ENCODE measurements at regions not wholly inside any gene's neighbourhood (a gene's known extent, or its start where the extent isn't known, plus 50 kb on each side); places are given as distances from the start of the nearest gene placed in this dataset.

GRCh38 chr15:98387866-98388265 lies 260.5 kb upstream of the IGF1R start:
- Histone ChIP-seq H3K9me2 (ENCODE audit: low read depth, low read length) (no peaks in the 10 kb centered on the region), H3K9me3 (ENCODE audit: low read length) (no peaks in the 10 kb centered on the region), H3K4me3 (ENCODE audit: low read depth, low read length, poor library complexity, severe bottlenecking) (no peak overlapping the region), H3K79me2 (ENCODE audit: insufficient read depth, low read length) (no peaks in the 10 kb centered on the region), H3K9ac (ENCODE audit: low read length) (no peak overlapping the region), H3F3A (ENCODE audit: insufficient read depth, low read length) (no peaks in the 10 kb centered on the region), H3K4me1 (ENCODE audit: insufficient read depth, low read length, severe bottlenecking) (no peaks in the 10 kb centered on the region), H2AFZ (ENCODE audit: low read length) (no peak overlapping the region), H3K4me2 (ENCODE audit: low read length) (no peak overlapping the region), H3K36me3 (ENCODE audit: insufficient read depth, low read length) (no peaks in the 10 kb centered on the region), H4K20me1 (ENCODE audit: insufficient read depth, low read length) (no peaks in the 10 kb centered on the region), H3K27me3 (ENCODE audit: insufficient read depth, low read length) (peaks cover 6% of the 10 kb centered on the region; the same call in 1 of the 2 replicates), H3K27ac (ENCODE audit: low read depth, low read length, poor library complexity, severe bottlenecking) (no peak overlapping the region)
- no peak for TF ChIP-seq EZH2 (IDR thresholded peaks at IDR 0.05; ENCODE audit: borderline replicate concordance, low read length)

GRCh38 chr15:98390946-98391530 lies 257.3 kb upstream of the IGF1R start:
- no peak overlapping the region for H3K4me2 ChIP-seq (ENCODE audit: low read length)
- H3K4me3 ChIP-seq (ENCODE audit: low read depth, low read length, poor library complexity, severe bottlenecking) = no peak overlapping the region
- no peak overlapping the region for H3K9ac ChIP-seq (ENCODE audit: low read length)
- H3F3A ChIP-seq (ENCODE audit: insufficient read depth, low read length) = no peaks in the 10 kb centered on the region
- TF ChIP-seq EZH2 (IDR thresholded peaks at IDR 0.05; ENCODE audit: borderline replicate concordance, low read length) = no peak
- no peak for TF ChIP-seq CTCF (IDR thresholded peaks at IDR 0.05; ENCODE audit: low read length)
- peaks cover 6% of the 10 kb centered on the region; the same call in 1 of the 2 replicates for H3K27me3 ChIP-seq (ENCODE audit: insufficient read depth, low read length)
- no peaks in the 10 kb centered on the region for H3K9me2 ChIP-seq (ENCODE audit: low read depth, low read length)
- H2AFZ ChIP-seq (ENCODE audit: low read length) = no peak overlapping the region
- no peaks in the 10 kb centered on the region for H3K79me2 ChIP-seq (ENCODE audit: insufficient read depth, low read length)
- H3K9me3 ChIP-seq (ENCODE audit: low read length) = no peaks in the 10 kb centered on the region
- no peaks in the 10 kb centered on the region for H4K20me1 ChIP-seq (ENCODE audit: insufficient read depth, low read length)
- H3K27ac ChIP-seq (ENCODE audit: low read depth, low read length, poor library complexity, severe bottlenecking) = no peak overlapping the region
- H3K36me3 ChIP-seq (ENCODE audit: insufficient read depth, low read length) = no peaks in the 10 kb centered on the region
- no peaks in the 10 kb centered on the region for H3K4me1 ChIP-seq (ENCODE audit: insufficient read depth, low read length, severe bottlenecking)

GRCh38 chr15:98391568-98391967 lies 256.8 kb upstream of the IGF1R start:
- no peak overlapping the region for H3K27ac ChIP-seq (ENCODE audit: low read depth, low read length, poor library complexity, severe bottlenecking)
- H3K4me3 ChIP-seq (ENCODE audit: low read depth, low read length, poor library complexity, severe bottlenecking) = no peak overlapping the region
- H3K9me2 ChIP-seq (ENCODE audit: low read depth, low read length) = no peaks in the 10 kb centered on the region
- H4K20me1 ChIP-seq (ENCODE audit: insufficient read depth, low read length) = no peaks in the 10 kb centered on the region
- peaks cover 2% of the 10 kb centered on the region; the same call in 1 of the 2 replicates for H3K27me3 ChIP-seq (ENCODE audit: insufficient read depth, low read length)
- H3K79me2 ChIP-seq (ENCODE audit: insufficient read depth, low read length) = no peaks in the 10 kb centered on the region
- no peaks in the 10 kb centered on the region for H3K36me3 ChIP-seq (ENCODE audit: insufficient read depth, low read length)
- TF ChIP-seq EZH2 (IDR thresholded peaks at IDR 0.05; ENCODE audit: borderline replicate concordance, low read length) (no peak), CTCF (IDR thresholded peaks at IDR 0.05; ENCODE audit: low read length) (no peak)
- H3K4me2 ChIP-seq (ENCODE audit: low read length) = no peak overlapping the region
- no peak overlapping the region for H2AFZ ChIP-seq (ENCODE audit: low read length)
- no peak overlapping the region for H3K9ac ChIP-seq (ENCODE audit: low read length)
- no peaks in the 10 kb centered on the region for H3F3A ChIP-seq (ENCODE audit: insufficient read depth, low read length)
- H3K4me1 ChIP-seq (ENCODE audit: insufficient read depth, low read length, severe bottlenecking) = no peaks in the 10 kb centered on the region
- no peaks in the 10 kb centered on the region for H3K9me3 ChIP-seq (ENCODE audit: low read length)

GRCh38 chr15:98393471-98393870 lies 254.9 kb upstream of the IGF1R start:
- H3K9ac ChIP-seq (ENCODE audit: low read length) = no peak overlapping the region
- no peaks in the 10 kb centered on the region for H3K4me1 ChIP-seq (ENCODE audit: insufficient read depth, low read length, severe bottlenecking)
- H3K27ac ChIP-seq (ENCODE audit: low read depth, low read length, poor library complexity, severe bottlenecking) = no peak overlapping the region
- no peaks in the 10 kb centered on the region for H4K20me1 ChIP-seq (ENCODE audit: insufficient read depth, low read length)
- H3K36me3 ChIP-seq (ENCODE audit: insufficient read depth, low read length) = no peaks in the 10 kb centered on the region
- H3K27me3 ChIP-seq (ENCODE audit: insufficient read depth, low read length) = no peaks in the 10 kb centered on the region
- H3K4me2 ChIP-seq (ENCODE audit: low read length) = no peak overlapping the region
- H3K9me3 ChIP-seq (ENCODE audit: low read length) = no peaks in the 10 kb centered on the region
- no peaks in the 10 kb centered on the region for H3F3A ChIP-seq (ENCODE audit: insufficient read depth, low read length)
- TF ChIP-seq CTCF (IDR thresholded peaks at IDR 0.05; ENCODE audit: low read length) (no peak), EZH2 (IDR thresholded peaks at IDR 0.05; ENCODE audit: borderline replicate concordance, low read length) (no peak)
- H3K9me2 ChIP-seq (ENCODE audit: low read depth, low read length) = no peaks in the 10 kb centered on the region
- no peak overlapping the region for H3K4me3 ChIP-seq (ENCODE audit: low read depth, low read length, poor library complexity, severe bottlenecking)
- H3K79me2 ChIP-seq (ENCODE audit: insufficient read depth, low read length) = no peaks in the 10 kb centered on the region
- H2AFZ ChIP-seq (ENCODE audit: low read length) = no peak overlapping the region
